ENCODE measurements at regions not wholly inside any gene's neighbourhood (a gene's known extent, or its start where the extent isn't known, plus 50 kb on each side); places are given as distances from the start of the nearest gene placed in this dataset.

- H3K4me3 ChIP-seq (ENCODE audit: control insufficient read depth, low read depth, low read length), result no peak overlapping the region
- TF ChIP-seq, protein P1, sequence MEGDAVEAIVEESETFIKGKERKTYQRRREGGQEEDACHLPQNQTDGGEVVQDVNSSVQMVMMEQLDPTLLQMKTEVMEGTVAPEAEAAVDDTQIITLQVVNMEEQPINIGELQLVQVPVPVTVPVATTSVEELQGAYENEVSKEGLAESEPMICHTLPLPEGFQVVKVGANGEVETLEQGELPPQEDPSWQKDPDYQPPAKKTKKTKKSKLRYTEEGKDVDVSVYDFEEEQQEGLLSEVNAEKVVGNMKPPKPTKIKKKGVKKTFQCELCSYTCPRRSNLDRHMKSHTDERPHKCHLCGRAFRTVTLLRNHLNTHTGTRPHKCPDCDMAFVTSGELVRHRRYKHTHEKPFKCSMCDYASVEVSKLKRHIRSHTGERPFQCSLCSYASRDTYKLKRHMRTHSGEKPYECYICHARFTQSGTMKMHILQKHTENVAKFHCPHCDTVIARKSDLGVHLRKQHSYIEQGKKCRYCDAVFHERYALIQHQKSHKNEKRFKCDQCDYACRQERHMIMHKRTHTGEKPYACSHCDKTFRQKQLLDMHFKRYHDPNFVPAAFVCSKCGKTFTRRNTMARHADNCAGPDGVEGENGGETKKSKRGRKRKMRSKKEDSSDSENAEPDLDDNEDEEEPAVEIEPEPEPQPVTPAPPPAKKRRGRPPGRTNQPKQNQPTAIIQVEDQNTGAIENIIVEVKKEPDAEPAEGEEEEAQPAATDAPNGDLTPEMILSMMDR (conservative IDR thresholded peaks at IDR 0.05; ENCODE audit: control insufficient read depth, insufficient read depth, low read depth, low read length), result no peak
- no peak for DNase-seq (ENCODE audit: low read depth)
Measured at GRCh38 chr18:46379323-46379950, 275.3 kb downstream of the HAUS1 start.

DNA sequence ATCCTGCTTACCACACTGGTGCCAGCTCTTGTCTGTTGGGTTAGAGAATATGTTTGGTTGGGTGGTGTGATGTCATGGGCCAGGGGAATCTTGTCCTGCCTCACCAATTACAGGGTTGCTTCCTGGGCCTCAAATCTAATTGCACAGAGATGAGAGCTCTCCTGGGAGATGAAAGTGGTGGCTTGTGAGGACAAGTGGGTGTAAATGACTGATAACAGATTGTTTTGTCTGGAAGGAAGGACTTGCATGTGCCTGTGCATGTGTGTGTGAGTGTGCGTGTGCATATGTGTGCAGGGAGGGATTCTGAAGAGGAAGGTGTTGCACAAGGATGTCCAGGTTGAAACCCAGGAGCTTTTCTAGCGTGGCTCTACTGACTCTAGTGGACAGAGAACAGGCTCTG lies 271.9 kb downstream of the LOXHD1 start:
- no peak for DNase-seq (ENCODE audit: low read depth)
- TF ChIP-seq, protein P1 (conservative IDR thresholded peaks at IDR 0.05; ENCODE audit: control insufficient read depth, insufficient read depth, low read depth, low read length), result no peak
- H3K4me3 ChIP-seq (ENCODE audit: control insufficient read depth, low read depth, low read length), result no peak overlapping the region

DNA sequence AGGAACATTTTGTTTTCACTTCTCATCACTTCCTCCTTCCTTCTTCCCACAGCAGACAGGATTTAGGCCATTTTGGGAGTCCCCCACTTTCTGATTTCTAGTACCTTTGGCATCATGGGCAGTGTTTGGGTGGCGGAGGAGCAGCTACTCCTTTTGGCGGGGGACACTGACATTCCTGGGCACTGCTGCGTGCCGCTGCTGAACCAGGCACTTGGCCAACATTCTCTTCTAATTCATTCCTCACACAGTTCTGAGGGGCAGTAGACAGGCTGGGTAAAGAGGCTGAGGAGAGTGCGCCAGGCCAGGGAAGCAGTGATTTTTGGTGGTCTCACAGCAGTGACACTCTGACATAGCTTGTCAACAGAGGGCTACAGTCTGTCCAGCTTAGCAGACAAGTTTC lies 270.2 kb downstream of the LOXHD1 start:
- TF ChIP-seq, protein P1 (conservative IDR thresholded peaks at IDR 0.05; ENCODE audit: control insufficient read depth, insufficient read depth, low read depth, low read length), result no peak
- no peak for DNase-seq (ENCODE audit: low read depth)

GRCh38 chr18:46387441-46388131 lies 269.4 kb downstream of the LOXHD1 start:
- DNase-seq (ENCODE audit: low read depth), result no peak
- TF ChIP-seq, protein P1 (conservative IDR thresholded peaks at IDR 0.05; ENCODE audit: control insufficient read depth, insufficient read depth, low read depth, low read length), result no peak
- no peak overlapping the region for H3K4me3 ChIP-seq (ENCODE audit: control insufficient read depth, low read depth, low read length)

More for the DNA sequence above, 270.2 kb downstream of the LOXHD1 start:
- no peak overlapping the region for H3K4me3 ChIP-seq (ENCODE audit: control insufficient read depth, low read depth, low read length)

DNA sequence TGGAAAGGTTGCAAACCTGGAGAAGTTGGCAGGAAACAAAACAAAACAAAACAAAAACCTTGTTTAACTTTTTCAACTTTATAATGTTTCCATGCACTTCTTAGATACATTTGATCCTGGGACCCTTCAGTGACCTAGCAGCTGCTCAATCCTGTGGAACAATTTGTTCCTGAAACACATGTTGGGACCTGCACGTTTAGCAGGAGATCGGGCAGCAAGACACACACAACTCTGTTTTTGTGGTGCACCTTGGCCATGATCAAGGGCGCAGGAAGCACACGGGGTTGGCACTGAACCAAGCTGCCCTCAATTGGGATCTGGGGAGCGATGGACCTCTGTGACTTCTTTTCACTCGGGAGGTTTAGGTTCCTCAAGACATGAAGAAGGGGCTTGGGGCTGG lies 268.7 kb downstream of the LOXHD1 start:
- H3K4me3 ChIP-seq (ENCODE audit: control insufficient read depth, low read depth, low read length), result no peak overlapping the region
- DNase-seq (ENCODE audit: low read depth), result no peak
- TF ChIP-seq, protein P1 (conservative IDR thresholded peaks at IDR 0.05; ENCODE audit: control insufficient read depth, insufficient read depth, low read depth, low read length), result no peak

DNA sequence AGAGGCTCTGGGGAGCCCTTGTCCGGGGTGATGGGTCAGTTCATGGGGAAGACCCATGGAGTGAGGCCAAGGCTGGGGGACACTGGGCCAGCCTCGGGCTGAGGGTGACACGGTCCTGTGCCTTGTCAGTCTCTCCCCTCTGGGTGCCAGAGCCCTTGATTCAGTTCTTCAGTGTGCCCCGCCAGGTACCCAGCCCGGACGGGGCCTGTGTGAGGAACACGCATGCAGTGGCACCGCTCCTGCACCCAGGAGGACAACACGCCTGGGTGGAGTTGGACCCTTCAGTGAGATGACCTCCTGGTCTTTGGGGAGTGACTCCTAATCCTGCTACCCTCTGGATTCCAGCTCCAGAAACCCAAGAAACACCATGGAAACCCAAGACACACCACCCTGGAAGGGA lies 264.4 kb downstream of the LOXHD1 start:
- H3K4me3 ChIP-seq (ENCODE audit: control insufficient read depth, low read depth, low read length), result no peak overlapping the region
- TF ChIP-seq, protein P1 (conservative IDR thresholded peaks at IDR 0.05; ENCODE audit: control insufficient read depth, insufficient read depth, low read depth, low read length), result no peak
- no peak for DNase-seq (ENCODE audit: low read depth)
